Small intestine (tissue), 7 donors: ENCODE measurements at regions not wholly inside any gene's neighbourhood (a gene's known extent, or its start where the extent isn't known, plus 50 kb on each side); places are given as distances from the start of the nearest gene placed in this dataset.

Source experiments
- DNase-seq, 2 donors: peaks; one replicate each; pipeline versions ENCODE4 v3.0.0 to v3.0.0-alpha.2; 2013
- FAIRE-seq: peaks from 2 replicates; lab custom pipeline; 2012; peaks lifted over from hg19 to GRCh38; lab: Jason Lieb, UNC
- H3K27ac ChIP-seq, 3 donors: one replicate each; pipeline ENCODE4 v1.5.1; 2013; ENCODE audit warnings: low read length in 2 of 3, mild to moderate bottlenecking in 2 of 3, control low read depth in 1 of 3, inconsistent platforms in 1 of 3, low read depth in 1 of 3, moderate library complexity in 1 of 3
- H3K27me3 ChIP-seq, 3 donors: one replicate each; pipeline ENCODE4 v1.6.1; 2013; ENCODE audit warnings: low read length in 3 of 3, inconsistent platforms in 1 of 3; ENCODE audit not compliant: control insufficient read depth in 3 of 3, insufficient read depth in 3 of 3
- H3K36me3 ChIP-seq, 3 donors: one replicate each; pipeline ENCODE4 v1.6.1; 2013; ENCODE audit warnings: low read length in 3 of 3, inconsistent platforms in 1 of 3, low read depth in 1 of 3, mild to moderate bottlenecking in 1 of 3, moderate library complexity in 1 of 3; ENCODE audit not compliant: control insufficient read depth in 3 of 3, insufficient read depth in 2 of 3
- H3K4me1 ChIP-seq, 3 donors: one replicate each; pipeline ENCODE4 v1.6.1; 2013; ENCODE audit warnings: low read length in 2 of 3, inconsistent platforms in 1 of 3, low read depth in 1 of 3, mild to moderate bottlenecking in 1 of 3, moderate library complexity in 1 of 3; ENCODE audit not compliant: control insufficient read depth in 3 of 3, insufficient read depth in 2 of 3
- H3K4me3 ChIP-seq, 3 donors: one replicate each; pipeline ENCODE4 v1.5.1; 2013; ENCODE audit warnings: low read length in 3 of 3, control low read depth in 1 of 3, inconsistent platforms in 1 of 3, low read depth in 1 of 3, mild to moderate bottlenecking in 1 of 3, moderate library complexity in 1 of 3
- H3K9me3 ChIP-seq, 2 donors: one replicate each; pipeline ENCODE4 v1.6.1; 2013; ENCODE audit warnings: low read depth in 1 of 2, low read length in 1 of 2; ENCODE audit not compliant: control insufficient read depth in 2 of 2, insufficient read depth in 1 of 2
- WGBS, 3 donors: extraction: QIAGEN DNeasy Blood & Tissue Kit; methylation state at CpG; one replicate each; pipeline ENCODE4 v1.1.7; 2013; 5-methylcytosine and 5-hydroxymethylcytosine counted together
- donor health status: healthy with polysubstance abuse.
- donor health status: control.
- donor health status: control.
- donor health status: Bipolar disorder and iron deficiency.
- donor health status: healthy.

GRCh38 chr11:114813189-114813718 is 134.9 kb downstream of the NXPE2 start:
- H3K36me3 ChIP-seq, result no peaks in the 10 kb centered on the region
- FAIRE-seq (no peak), DNase-seq (no peak)
- no peak overlapping the region for H3K27ac ChIP-seq
- WGBS, 3 donors, result 70 to 84% (median 73%) methylated on average over 4 of the region's 4 CpGs
- no peaks in the 10 kb centered on the region for H3K27me3 ChIP-seq
- no peaks in the 10 kb centered on the region for H3K9me3 ChIP-seq
- no peak overlapping the region for H3K4me3 ChIP-seq
- H3K4me1 ChIP-seq, result no peaks in the 10 kb centered on the region

GRCh38 chr11:114815176-114815575 is 136.8 kb downstream of the NXPE2 start:
- no peak overlapping the region for H3K27ac ChIP-seq
- no peak for FAIRE-seq
- peaks cover 0 to 2% (median 0%) of the 10 kb centered on the region in 3 donors for H3K27me3 ChIP-seq
- H3K9me3 ChIP-seq, result no peaks in the 10 kb centered on the region
- H3K36me3 ChIP-seq, result no peaks in the 10 kb centered on the region
- no peak for DNase-seq
- H3K4me1 ChIP-seq, result no peaks in the 10 kb centered on the region
- H3K4me3 ChIP-seq, result no peak overlapping the region

- Histone ChIP-seq H3K9me3 (no peaks in the 10 kb centered on the region), H3K27ac (no peak overlapping the region), H3K4me3 (no peak overlapping the region), H3K4me1 (no peaks in the 10 kb centered on the region), H3K36me3 (no peaks in the 10 kb centered on the region), H3K27me3 (peaks cover 0 to 4% (median 0%) of the 10 kb centered on the region in 3 donors)
- FAIRE-seq (no peak), DNase-seq (no peak)
- WGBS, 3 donors, result 76 to 90% (median 87%) methylated on average over 1 of the region's 1 CpG
Observed at GRCh38 chr11:114815761-114816160, 137.4 kb downstream of the NXPE2 start.

- H3K9me3 ChIP-seq, result no peaks in the 10 kb centered on the region
- no peaks in the 10 kb centered on the region for H3K4me1 ChIP-seq
- DNase-seq (no peak), FAIRE-seq (no peak)
- no peaks in the 10 kb centered on the region for H3K36me3 ChIP-seq
- H3K27ac ChIP-seq, result no peak overlapping the region
- 70 to 91% (median 76%) methylated on average over 2 of the region's 2 CpGs for WGBS, 3 donors
- H3K4me3 ChIP-seq, result no peak overlapping the region
- peaks cover 0 to 4% (median 0%) of the 10 kb centered on the region in 3 donors for H3K27me3 ChIP-seq
Observed at GRCh38 chr11:114816791-114817190, 138.5 kb downstream of the NXPE2 start.

- H3K4me3 ChIP-seq, result no peak overlapping the region
- FAIRE-seq (no peak), DNase-seq (no peak)
- H3K36me3 ChIP-seq, result no peaks in the 10 kb centered on the region
- H3K9me3 ChIP-seq, result no peaks in the 10 kb centered on the region
- 21 to 37% (median 37%) methylated on average over 6 of the region's 6 CpGs for WGBS, 3 donors
- H3K27ac ChIP-seq, result no peak overlapping the region
- H3K4me1 ChIP-seq, result no peaks in the 10 kb centered on the region
- H3K27me3 ChIP-seq, result peaks cover 0 to 4% (median 0%) of the 10 kb centered on the region in 3 donors
Observed at GRCh38 chr11:114818382-114818781, 140.1 kb downstream of the NXPE2 start.

GRCh38 chr11:114819028-114819427 is 140.7 kb downstream of the NXPE2 start:
- WGBS, 3 donors, result 74 to 78% (median 75%) methylated on average over 4 of the region's 4 CpGs

GRCh38 chr11:114820621-114821020 is 142.3 kb downstream of the NXPE2 start:
- WGBS, 3 donors, result 64 to 78% (median 73%) methylated on average over 5 of the region's 5 CpGs
- H3K27me3 ChIP-seq, result peaks cover 0 to 4% (median 0%) of the 10 kb centered on the region in 3 donors
- H3K4me1 ChIP-seq, result no peaks in the 10 kb centered on the region
- no peak overlapping the region for H3K27ac ChIP-seq
- FAIRE-seq (no peak), DNase-seq (no peak)
- no peak overlapping the region for H3K4me3 ChIP-seq
- H3K36me3 ChIP-seq, result no peaks in the 10 kb centered on the region
- H3K9me3 ChIP-seq, result no peaks in the 10 kb centered on the region

More at GRCh38 chr11:114819028-114819427, 140.7 kb downstream of the NXPE2 start:
- DNase-seq, result no peak
- no peak for FAIRE-seq
- no peak overlapping the region for H3K4me3 ChIP-seq
- peaks cover 0 to 4% (median 0%) of the 10 kb centered on the region in 3 donors for H3K27me3 ChIP-seq
- no peak overlapping the region for H3K27ac ChIP-seq
- no peaks in the 10 kb centered on the region for H3K9me3 ChIP-seq
- no peaks in the 10 kb centered on the region for H3K4me1 ChIP-seq
- no peaks in the 10 kb centered on the region for H3K36me3 ChIP-seq

- H3K27ac ChIP-seq, result no peak overlapping the region
- peaks cover 0 to 4% (median 0%) of the 10 kb centered on the region in 3 donors for H3K27me3 ChIP-seq
- DNase-seq, result peak in 1 of 2 donors; percentile 12
- no peaks in the 10 kb centered on the region for H3K4me1 ChIP-seq
- H3K9me3 ChIP-seq, result no peaks in the 10 kb centered on the region
- FAIRE-seq, result no peak
- no peak overlapping the region for H3K4me3 ChIP-seq
- no peaks in the 10 kb centered on the region for H3K36me3 ChIP-seq
- 60 to 66% (median 62%) methylated on average over 11 of the region's 11 CpGs for WGBS, 3 donors
Observed at GRCh38 chr11:114821621-114822412, 143.5 kb downstream of the NXPE2 start.
